ENCODE measurements at regions not wholly inside any gene's neighbourhood (a gene's known extent, or its start where the extent isn't known, plus 50 kb on each side); places are given as distances from the start of the nearest gene placed in this dataset.

GRCh38 chr18:38933910-38934510 is 1368.4 kb upstream of the CELF4 start:
- H3K4me3 ChIP-seq (ENCODE audit: low read length in 3 of 3), result no peak overlapping the region
- H3K36me3 ChIP-seq (ENCODE audit: control insufficient read depth in 2 of 3, insufficient read depth in 3 of 3, low read length in 3 of 3), result no peaks in the 10 kb centered on the region
- TF ChIP-seq, protein P1, sequence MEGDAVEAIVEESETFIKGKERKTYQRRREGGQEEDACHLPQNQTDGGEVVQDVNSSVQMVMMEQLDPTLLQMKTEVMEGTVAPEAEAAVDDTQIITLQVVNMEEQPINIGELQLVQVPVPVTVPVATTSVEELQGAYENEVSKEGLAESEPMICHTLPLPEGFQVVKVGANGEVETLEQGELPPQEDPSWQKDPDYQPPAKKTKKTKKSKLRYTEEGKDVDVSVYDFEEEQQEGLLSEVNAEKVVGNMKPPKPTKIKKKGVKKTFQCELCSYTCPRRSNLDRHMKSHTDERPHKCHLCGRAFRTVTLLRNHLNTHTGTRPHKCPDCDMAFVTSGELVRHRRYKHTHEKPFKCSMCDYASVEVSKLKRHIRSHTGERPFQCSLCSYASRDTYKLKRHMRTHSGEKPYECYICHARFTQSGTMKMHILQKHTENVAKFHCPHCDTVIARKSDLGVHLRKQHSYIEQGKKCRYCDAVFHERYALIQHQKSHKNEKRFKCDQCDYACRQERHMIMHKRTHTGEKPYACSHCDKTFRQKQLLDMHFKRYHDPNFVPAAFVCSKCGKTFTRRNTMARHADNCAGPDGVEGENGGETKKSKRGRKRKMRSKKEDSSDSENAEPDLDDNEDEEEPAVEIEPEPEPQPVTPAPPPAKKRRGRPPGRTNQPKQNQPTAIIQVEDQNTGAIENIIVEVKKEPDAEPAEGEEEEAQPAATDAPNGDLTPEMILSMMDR (IDR thresholded peaks at IDR 0.05; ENCODE audit: borderline replicate concordance, extremely low read depth, insufficient read depth), result no peak
- no peaks in the 10 kb centered on the region for H3K9me3 ChIP-seq (ENCODE audit: control insufficient read depth in 2 of 3, insufficient read depth in 1 of 3, low read length in 3 of 3)
- H3K27ac ChIP-seq (ENCODE audit: low read depth in 2 of 2, low read length in 2 of 2), result no peak overlapping the region
- H3K27me3 ChIP-seq (ENCODE audit: control insufficient read depth, insufficient read depth, low read length), result no peaks in the 10 kb centered on the region
- FAIRE-seq, result no peak
- intact Hi-C loops (cut with DNase I), result no loop called here
- H3K9ac ChIP-seq (ENCODE audit: low read length in 3 of 3), result no peak overlapping the region
- no peak for DNase-seq
- no peaks in the 10 kb centered on the region for H3K4me1 ChIP-seq (ENCODE audit: control insufficient read depth in 2 of 3, insufficient read depth in 2 of 3, low read depth in 1 of 3, low read length in 3 of 3)

DNA sequence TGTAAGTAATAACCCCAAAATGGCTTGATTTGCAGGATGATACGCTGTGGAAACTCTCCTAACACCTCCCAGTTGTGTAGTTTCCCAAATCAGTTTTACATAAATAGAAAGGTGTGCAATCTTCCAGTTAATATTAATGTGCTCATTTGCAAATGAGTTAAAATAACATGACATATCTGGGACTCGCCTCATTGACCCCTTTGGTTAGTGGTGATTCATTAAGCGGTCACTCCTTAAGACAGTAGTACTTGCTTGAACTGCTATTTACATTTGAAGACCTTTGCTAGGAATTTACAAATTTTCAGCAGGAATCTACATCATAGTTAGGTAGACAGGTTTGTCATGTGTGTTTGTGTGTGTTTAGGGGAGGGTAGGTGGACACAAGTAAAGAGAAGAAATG is 1367.7 kb upstream of the CELF4 start:
- DNase-seq, result no peak
- Histone ChIP-seq H3K9ac (ENCODE audit: low read length in 3 of 3) (no peak overlapping the region), H3K27me3 (ENCODE audit: control insufficient read depth, insufficient read depth, low read length) (no peaks in the 10 kb centered on the region), H3K4me3 (ENCODE audit: low read length in 3 of 3) (no peak overlapping the region), H3K36me3 (ENCODE audit: control insufficient read depth in 2 of 3, insufficient read depth in 3 of 3, low read length in 3 of 3) (no peaks in the 10 kb centered on the region), H3K9me3 (ENCODE audit: control insufficient read depth in 2 of 3, insufficient read depth in 1 of 3, low read length in 3 of 3) (no peaks in the 10 kb centered on the region), H3K4me1 (ENCODE audit: control insufficient read depth in 2 of 3, insufficient read depth in 2 of 3, low read depth in 1 of 3, low read length in 3 of 3) (no peaks in the 10 kb centered on the region), H3K27ac (ENCODE audit: low read depth in 2 of 2, low read length in 2 of 2) (no peak overlapping the region)
- FAIRE-seq, result no peak
- intact Hi-C loops (cut with DNase I), result no loop called here
- TF ChIP-seq, protein P1 (IDR thresholded peaks at IDR 0.05; ENCODE audit: borderline replicate concordance, extremely low read depth, insufficient read depth), result no peak

DNA sequence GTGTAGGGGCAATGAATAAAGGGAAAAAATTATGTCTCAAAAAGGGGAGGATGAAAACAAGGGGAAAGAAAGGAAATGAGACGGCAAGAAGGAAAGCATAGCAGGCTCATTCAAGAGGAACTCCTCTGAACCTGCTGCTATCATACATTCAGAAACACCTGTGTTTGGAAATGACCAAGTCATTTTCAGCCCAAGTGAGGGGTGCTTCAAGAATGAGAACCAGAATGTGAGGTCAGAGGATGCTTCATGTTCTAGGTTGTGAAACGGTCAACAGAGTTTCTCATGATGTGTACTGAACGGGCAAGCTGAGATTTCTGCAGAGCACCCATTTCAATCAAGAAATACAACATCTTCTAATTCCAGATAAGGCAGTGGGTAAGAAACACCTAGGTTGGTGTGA is 1367.2 kb upstream of the CELF4 start:
- H3K4me3 ChIP-seq (ENCODE audit: low read length in 3 of 3), result no peak overlapping the region
- H3K27ac ChIP-seq (ENCODE audit: low read depth in 2 of 2, low read length in 2 of 2), result no peak overlapping the region
- H3K9ac ChIP-seq (ENCODE audit: low read length in 3 of 3), result no peak overlapping the region
- TF ChIP-seq, protein P1 (IDR thresholded peaks at IDR 0.05; ENCODE audit: borderline replicate concordance, extremely low read depth, insufficient read depth), result no peak
- H3K4me1 ChIP-seq (ENCODE audit: control insufficient read depth in 2 of 3, insufficient read depth in 2 of 3, low read depth in 1 of 3, low read length in 3 of 3), result no peaks in the 10 kb centered on the region
- no peak for FAIRE-seq
- H3K27me3 ChIP-seq (ENCODE audit: control insufficient read depth, insufficient read depth, low read length), result no peaks in the 10 kb centered on the region
- no peaks in the 10 kb centered on the region for H3K36me3 ChIP-seq (ENCODE audit: control insufficient read depth in 2 of 3, insufficient read depth in 3 of 3, low read length in 3 of 3)
- intact Hi-C loops (cut with DNase I), result no loop called here
- H3K9me3 ChIP-seq (ENCODE audit: control insufficient read depth in 2 of 3, insufficient read depth in 1 of 3, low read length in 3 of 3), result no peaks in the 10 kb centered on the region
- DNase-seq, result no peak

DNA sequence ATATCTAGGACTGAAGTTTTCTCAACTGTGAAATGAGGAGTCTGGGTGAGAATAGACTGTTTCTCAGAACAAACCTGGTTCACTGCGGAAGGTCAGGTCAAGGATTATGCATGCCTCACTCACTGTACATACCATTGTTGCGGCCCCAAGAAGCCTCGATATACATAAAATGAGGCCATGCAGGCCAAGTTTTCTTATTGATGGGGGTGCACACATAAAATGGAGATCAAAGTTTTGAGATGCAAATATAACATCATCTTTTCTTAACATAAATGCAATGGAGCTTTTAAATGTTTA is 1366.1 kb upstream of the CELF4 start:
- intact Hi-C loops (cut with DNase I), result no loop called here

More for the DNA sequence above, 1366.1 kb upstream of the CELF4 start:
- Histone ChIP-seq H3K4me1 (ENCODE audit: control insufficient read depth in 2 of 3, insufficient read depth in 2 of 3, low read depth in 1 of 3, low read length in 3 of 3) (no peaks in the 10 kb centered on the region), H3K4me3 (ENCODE audit: low read length in 3 of 3) (no peak overlapping the region), H3K36me3 (ENCODE audit: control insufficient read depth in 2 of 3, insufficient read depth in 3 of 3, low read length in 3 of 3) (no peaks in the 10 kb centered on the region), H3K9ac (ENCODE audit: low read length in 3 of 3) (no peak overlapping the region), H3K27ac (ENCODE audit: low read depth in 2 of 2, low read length in 2 of 2) (no peak overlapping the region), H3K27me3 (ENCODE audit: control insufficient read depth, insufficient read depth, low read length) (no peaks in the 10 kb centered on the region), H3K9me3 (ENCODE audit: control insufficient read depth in 2 of 3, insufficient read depth in 1 of 3, low read length in 3 of 3) (no peaks in the 10 kb centered on the region)
- TF ChIP-seq, protein P1 (IDR thresholded peaks at IDR 0.05; ENCODE audit: borderline replicate concordance, extremely low read depth, insufficient read depth), result no peak
- FAIRE-seq, result no peak
- DNase-seq, result no peak
